Mesenchymal stem cell (in vitro differentiated cells and primary cell): ENCODE measurements at regions not wholly inside any gene's neighbourhood (a gene's known extent, or its start where the extent isn't known, plus 50 kb on each side); places are given as distances from the start of the nearest gene placed in this dataset.
A peak's percentile ranks its signal among the peaks of the same experiment; 100 is the strongest.

Experiments used
- DNase-seq: peaks from one replicate; pipeline ENCODE4 v3.0.0-alpha.2; 2013
- H2AFZ ChIP-seq: one replicate; pipeline ENCODE4 v1.6.1; 2013; ENCODE audit warnings: low read depth, mild to moderate bottlenecking, control low read depth, inconsistent platforms, low read length, moderate library complexity
- H2AK5ac ChIP-seq: 2 replicates; pipeline ENCODE4 v1.6.1; 2013; ENCODE audit warnings: low read length, moderate library complexity, mild to moderate bottlenecking, inconsistent platforms; ENCODE audit not compliant: severe bottlenecking
- H2BK120ac ChIP-seq: one replicate; pipeline ENCODE4 v1.6.1; 2013; ENCODE audit warnings: low read depth, mild to moderate bottlenecking, inconsistent platforms, low read length, moderate library complexity
- H2BK12ac ChIP-seq, 2 experiments: one replicate each; pipeline ENCODE4 v1.6.1; 2013; ENCODE audit warnings: inconsistent platforms in 2 of 2, low read length in 2 of 2, mild to moderate bottlenecking in 2 of 2, moderate library complexity in 2 of 2, control low read depth in 1 of 2
- H2BK15ac ChIP-seq: one replicate; pipeline ENCODE4 v1.6.1; 2013; ENCODE audit warnings: mild to moderate bottlenecking, low read depth, inconsistent platforms; ENCODE audit not compliant: poor library complexity, severe bottlenecking
- H2BK5ac ChIP-seq: 2 replicates; pipeline ENCODE4 v1.6.1; 2013; ENCODE audit warnings: low read depth, mild to moderate bottlenecking, low read length, control low read depth, inconsistent platforms; ENCODE audit not compliant: poor library complexity, severe bottlenecking
- H3K14ac ChIP-seq, 2 experiments: one replicate each; pipeline ENCODE4 v1.6.1; 2013; ENCODE audit warnings: inconsistent platforms in 2 of 2, low read length in 2 of 2, control low read depth in 1 of 2, mild to moderate bottlenecking in 1 of 2, moderate library complexity in 1 of 2
- H3K18ac ChIP-seq, 2 experiments: one replicate each; pipeline ENCODE4 v1.6.1; 2013; ENCODE audit warnings: inconsistent platforms in 2 of 2, low read length in 2 of 2, control low read depth in 1 of 2, low read depth in 1 of 2, mild to moderate bottlenecking in 1 of 2
- H3K23ac ChIP-seq, 2 experiments: one replicate each; pipeline ENCODE4 v1.6.1; 2013; ENCODE audit warnings: inconsistent platforms in 2 of 2, low read length in 2 of 2, mild to moderate bottlenecking in 2 of 2, moderate library complexity in 2 of 2, control low read depth in 1 of 2
- H3K27ac ChIP-seq: 2 replicates; pipeline ENCODE4 v1.5.1; 2013; ENCODE audit warnings: mild to moderate bottlenecking, moderate library complexity, low read length, control low read depth, inconsistent platforms; ENCODE audit not compliant: poor library complexity, severe bottlenecking
- H3K27me3 ChIP-seq, 2 experiments: 2 replicates each; pipeline versions ENCODE4 v1.6.1 to v1.7.0; 2013; ENCODE audit warnings: low read length in 2 of 2, mild to moderate bottlenecking in 2 of 2, moderate library complexity in 2 of 2, control low read depth in 1 of 2, inconsistent platforms in 1 of 2; ENCODE audit not compliant: control insufficient read depth in 1 of 2, insufficient read depth in 1 of 2
- H3K36me3 ChIP-seq, 2 experiments: 2 replicates each; pipeline versions ENCODE4 v1.6.1 to v1.7.0; 2013; ENCODE audit warnings: low read length in 2 of 2, control low read depth in 1 of 2, inconsistent platforms in 1 of 2, low read depth in 1 of 2, mild to moderate bottlenecking in 1 of 2; ENCODE audit not compliant: insufficient read depth in 2 of 2, control insufficient read depth in 1 of 2
- H3K4ac ChIP-seq, 2 experiments: one replicate each; pipeline ENCODE4 v1.6.1; 2013; ENCODE audit warnings: inconsistent platforms in 2 of 2, low read length in 2 of 2, mild to moderate bottlenecking in 2 of 2, moderate library complexity in 2 of 2, control low read depth in 1 of 2, low read depth in 1 of 2
- H3K4me1 ChIP-seq: 2 replicates; pipeline ENCODE4 v1.6.1; 2013; ENCODE audit warnings: low read depth, low read length, control low read depth; ENCODE audit not compliant: control insufficient read depth, insufficient read depth
- H3K4me2 ChIP-seq: 2 replicates; pipeline ENCODE4 v1.6.1; 2013; ENCODE audit warnings: low read length, mild to moderate bottlenecking, inconsistent platforms; ENCODE audit not compliant: poor library complexity, severe bottlenecking
- H3K4me3 ChIP-seq, 2 experiments: 2 replicates each; pipeline versions ENCODE4 v1.5.1 to v1.7.0; 2013; ENCODE audit warnings: low read length in 2 of 2, mild to moderate bottlenecking in 2 of 2, control low read depth in 1 of 2, low read depth in 1 of 2; ENCODE audit not compliant: insufficient read depth in 1 of 2
- H3K79me1 ChIP-seq: replicated peaks from 2 replicates; pipeline ENCODE4 v1.6.1; 2013; ENCODE audit warnings: mild to moderate bottlenecking, control low read depth, low read length, inconsistent platforms; ENCODE audit not compliant: poor library complexity, severe bottlenecking
- H3K9ac ChIP-seq: 2 replicates; pipeline ENCODE4 v1.7.0; 2013; ENCODE audit warnings: mild to moderate bottlenecking, low read length, moderate library complexity
- H3K9me3 ChIP-seq: 2 replicates; pipeline ENCODE4 v1.7.0; 2013; ENCODE audit warnings: mild to moderate bottlenecking, low read length; ENCODE audit not compliant: control insufficient read depth
- H4K8ac ChIP-seq: one replicate; pipeline ENCODE4 v1.6.1; 2013; ENCODE audit warnings: inconsistent platforms, mild to moderate bottlenecking, low read length, moderate library complexity
- H4K91ac ChIP-seq: one replicate; pipeline ENCODE4 v1.6.1; 2013; ENCODE audit warnings: mild to moderate bottlenecking, low read length, inconsistent platforms
- WGBS: methylation state at CpG from one replicate; pipeline ENCODE4 v1.1.7; 2013; ENCODE audit warnings: mixed read lengths; 5-methylcytosine and 5-hydroxymethylcytosine counted together

GRCh38 chr10:36634916-36635315 lies 490.5 kb upstream of the ANKRD30A start:
- Histone ChIP-seq H3K9ac (no peak overlapping the region), H3K9me3 (no peaks in the 10 kb centered on the region)
- WGBS = no CpG with 5 or more reads among the region's 4 CpGs

GRCh38 chr10:36630267-36630666 lies 495.1 kb upstream of the ANKRD30A start:
- H3K36me3 ChIP-seq = no peaks in the 10 kb centered on the region
- no peak overlapping the region for H3K27ac ChIP-seq
- H2BK5ac ChIP-seq = no peak overlapping the region
- H2BK15ac ChIP-seq = no peak overlapping the region
- no peak overlapping the region for H3K18ac ChIP-seq
- no peak overlapping the region for H3K23ac ChIP-seq
- no peak overlapping the region for H2AFZ ChIP-seq
- no peaks in the 10 kb centered on the region for H3K27me3 ChIP-seq
- peaks cover 3% of the 10 kb centered on the region for H3K4me1 ChIP-seq
- no peak overlapping the region for H3K9ac ChIP-seq
- no peak overlapping the region for H2BK120ac ChIP-seq
- H4K8ac ChIP-seq = no peak overlapping the region
- H3K9me3 ChIP-seq = no peaks in the 10 kb centered on the region
- H3K4ac ChIP-seq = no peak overlapping the region
- no peak overlapping the region for H2AK5ac ChIP-seq
- no peak for DNase-seq
- H3K79me1 ChIP-seq = no peaks in the 10 kb centered on the region
- H3K4me3 ChIP-seq = no peak overlapping the region
- H4K91ac ChIP-seq = no peak overlapping the region
- WGBS = 62% methylated on average over 3 of the region's 3 CpGs
- no peak overlapping the region for H2BK12ac ChIP-seq
- no peak overlapping the region for H3K14ac ChIP-seq
- no peak overlapping the region for H3K4me2 ChIP-seq

More at GRCh38 chr10:36634916-36635315, 490.5 kb upstream of the ANKRD30A start:
- H3K14ac ChIP-seq = no peak overlapping the region
- no peak overlapping the region for H2BK5ac ChIP-seq
- H3K27me3 ChIP-seq = no peaks in the 10 kb centered on the region
- no peak overlapping the region for H2BK12ac ChIP-seq
- H2AFZ ChIP-seq = no peak overlapping the region
- peak; percentile 25 for DNase-seq
- H4K91ac ChIP-seq = no peak overlapping the region
- H3K4me1 ChIP-seq = peaks cover 1% of the 10 kb centered on the region
- no peak overlapping the region for H2AK5ac ChIP-seq
- no peak overlapping the region for H3K4me3 ChIP-seq
- H3K4ac ChIP-seq = no peak overlapping the region
- no peak overlapping the region for H3K4me2 ChIP-seq
- H4K8ac ChIP-seq = no peak overlapping the region
- no peak overlapping the region for H2BK15ac ChIP-seq
- no peak overlapping the region for H3K18ac ChIP-seq
- H3K27ac ChIP-seq = no peak overlapping the region
- H3K79me1 ChIP-seq = no peaks in the 10 kb centered on the region
- H3K36me3 ChIP-seq = no peaks in the 10 kb centered on the region
- no peak overlapping the region for H3K23ac ChIP-seq
- no peak overlapping the region for H2BK120ac ChIP-seq

- Histone ChIP-seq H4K91ac (no peak overlapping the region), H3K14ac (no peak overlapping the region), H2BK12ac (no peak overlapping the region), H2BK5ac (no peak overlapping the region), H2BK15ac (no peak overlapping the region), H2AFZ (no peak overlapping the region), H3K4me1 (peaks cover 3% of the 10 kb centered on the region), H3K4ac (no peak overlapping the region), H3K4me2 (no peak overlapping the region), H3K9ac (no peak overlapping the region), H3K27me3 (no peaks in the 10 kb centered on the region), H3K18ac (no peak overlapping the region), H3K9me3 (no peaks in the 10 kb centered on the region), H3K79me1 (no peaks in the 10 kb centered on the region), H3K36me3 (no peaks in the 10 kb centered on the region), H3K27ac (no peak overlapping the region), H3K4me3 (no peak overlapping the region), H4K8ac (no peak overlapping the region), H2AK5ac (no peak overlapping the region), H3K23ac (no peak overlapping the region), H2BK120ac (no peak overlapping the region)
- WGBS = 100% methylated on average over 1 of the region's 2 CpGs
- DNase-seq = no peak
These were observed 495.9 kb upstream of the ANKRD30A start for GRCh38 chr10:36629476-36629875.

- no peaks in the 10 kb centered on the region for H3K79me1 ChIP-seq
- H3K14ac ChIP-seq = no peak overlapping the region
- no peak overlapping the region for H3K9ac ChIP-seq
- no peak overlapping the region for H3K4ac ChIP-seq
- H3K27me3 ChIP-seq = no peaks in the 10 kb centered on the region
- no peaks in the 10 kb centered on the region for H3K9me3 ChIP-seq
- H3K4me1 ChIP-seq = peaks cover 4% of the 10 kb centered on the region
- no peak overlapping the region for H2BK12ac ChIP-seq
- no peak overlapping the region for H2AK5ac ChIP-seq
- DNase-seq = no peak
- H3K4me3 ChIP-seq = no peak overlapping the region
- H3K27ac ChIP-seq = peak overlapping the region; percentile 76
- H2BK5ac ChIP-seq = no peak overlapping the region
- H4K91ac ChIP-seq = no peak overlapping the region
- H3K4me2 ChIP-seq = peak overlapping the region; percentile 9
- no peak overlapping the region for H2BK15ac ChIP-seq
- 95% methylated on average over 2 of the region's 3 CpGs for WGBS
- H3K18ac ChIP-seq = no peak overlapping the region
- H3K36me3 ChIP-seq = no peaks in the 10 kb centered on the region
- no peak overlapping the region for H4K8ac ChIP-seq
- no peak overlapping the region for H2AFZ ChIP-seq
- H2BK120ac ChIP-seq = no peak overlapping the region
- H3K23ac ChIP-seq = no peak overlapping the region
These were observed 500.8 kb upstream of the ANKRD30A start for GRCh38 chr10:36624551-36625100.
